ENCODE measurements at regions not wholly inside any gene's neighbourhood (a gene's known extent, or its start where the extent isn't known, plus 50 kb on each side); places are given as distances from the start of the nearest gene placed in this dataset.
"Not testable (repeated sequence)": the region's sequence is repeated elsewhere in the genome, so short reads cannot be mapped to it uniquely, and the experiment has no call there.

DNA sequence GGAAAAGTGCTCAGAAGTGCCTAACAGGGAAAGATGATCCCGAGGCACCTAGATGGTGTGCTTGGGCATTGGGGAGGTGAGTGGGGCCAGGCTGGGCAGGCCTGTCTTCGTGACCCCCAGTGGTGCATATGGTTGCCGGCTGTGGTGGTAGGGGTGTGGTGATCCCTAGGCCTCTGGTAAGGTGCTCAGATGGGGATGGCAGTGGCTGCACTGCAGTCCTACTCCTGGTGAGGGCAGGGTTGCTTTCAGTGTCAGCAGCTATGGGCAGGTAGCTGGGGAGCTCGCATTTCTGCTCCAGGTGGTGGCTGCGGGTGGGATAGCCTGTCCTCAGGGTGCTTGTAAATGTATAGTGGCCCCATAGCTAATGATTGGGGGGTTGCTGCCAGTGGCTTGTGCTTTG is 154.0 kb downstream of the RAMP3 start:
- ChIA-PET CTCF (no interaction called here), POLR2A (no interaction called here)
- Histone ChIP-seq H3K27ac (ENCODE audit: low read length) (no peak overlapping the region), H3K9me3 (ENCODE audit: control insufficient read depth, insufficient read depth, low read depth, low read length) (0 out of 2 replicates have a peak, but pooled peaks cover 2% of the 10 kb centered on the region), H3K4me3 (ENCODE audit: low read depth in 2 of 2, low read length in 2 of 2) (no peak overlapping the region), H3K27me3 (ENCODE audit: control insufficient read depth, insufficient read depth, low read length) (no peaks in the 10 kb centered on the region), H3K4me1 (ENCODE audit: control insufficient read depth, insufficient read depth, low read length) (no peaks in the 10 kb centered on the region), H3K36me3 (ENCODE audit: control insufficient read depth, insufficient read depth, low read length) (no peaks in the 10 kb centered on the region)
- BruUV-seq (replicated peaks), result no TSS peak
- intact Hi-C loops (cut with micrococcal nuclease; ENCODE audit: unreplicated experiment), result no loop called here
- DNase-seq (ENCODE audit: low read depth, low spot score) (no peak), ATAC-seq (no peak)
- in situ Hi-C loops (cut with HindIII; ENCODE audit: low pct_unique_long_range_greater_than_20kb, low sequenced_read_pairs), result no loop called here
- TF ChIP-seq TCF7L2 (IDR thresholded peaks at IDR 0.05; ENCODE audit: low read depth, low read length) (no peak), POLR2AphosphoS5 (IDR thresholded peaks at IDR 0.05; ENCODE audit: low read depth, low read length) (no peak), SIN3A (IDR thresholded peaks at IDR 0.05; ENCODE audit: borderline replicate concordance, insufficient read depth, low read depth, low read length) (no peak)
- TF ChIP-seq, protein P1, sequence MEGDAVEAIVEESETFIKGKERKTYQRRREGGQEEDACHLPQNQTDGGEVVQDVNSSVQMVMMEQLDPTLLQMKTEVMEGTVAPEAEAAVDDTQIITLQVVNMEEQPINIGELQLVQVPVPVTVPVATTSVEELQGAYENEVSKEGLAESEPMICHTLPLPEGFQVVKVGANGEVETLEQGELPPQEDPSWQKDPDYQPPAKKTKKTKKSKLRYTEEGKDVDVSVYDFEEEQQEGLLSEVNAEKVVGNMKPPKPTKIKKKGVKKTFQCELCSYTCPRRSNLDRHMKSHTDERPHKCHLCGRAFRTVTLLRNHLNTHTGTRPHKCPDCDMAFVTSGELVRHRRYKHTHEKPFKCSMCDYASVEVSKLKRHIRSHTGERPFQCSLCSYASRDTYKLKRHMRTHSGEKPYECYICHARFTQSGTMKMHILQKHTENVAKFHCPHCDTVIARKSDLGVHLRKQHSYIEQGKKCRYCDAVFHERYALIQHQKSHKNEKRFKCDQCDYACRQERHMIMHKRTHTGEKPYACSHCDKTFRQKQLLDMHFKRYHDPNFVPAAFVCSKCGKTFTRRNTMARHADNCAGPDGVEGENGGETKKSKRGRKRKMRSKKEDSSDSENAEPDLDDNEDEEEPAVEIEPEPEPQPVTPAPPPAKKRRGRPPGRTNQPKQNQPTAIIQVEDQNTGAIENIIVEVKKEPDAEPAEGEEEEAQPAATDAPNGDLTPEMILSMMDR (IDR thresholded peaks at IDR 0.05), result no peak
- TF ChIP-seq, protein P2, sequence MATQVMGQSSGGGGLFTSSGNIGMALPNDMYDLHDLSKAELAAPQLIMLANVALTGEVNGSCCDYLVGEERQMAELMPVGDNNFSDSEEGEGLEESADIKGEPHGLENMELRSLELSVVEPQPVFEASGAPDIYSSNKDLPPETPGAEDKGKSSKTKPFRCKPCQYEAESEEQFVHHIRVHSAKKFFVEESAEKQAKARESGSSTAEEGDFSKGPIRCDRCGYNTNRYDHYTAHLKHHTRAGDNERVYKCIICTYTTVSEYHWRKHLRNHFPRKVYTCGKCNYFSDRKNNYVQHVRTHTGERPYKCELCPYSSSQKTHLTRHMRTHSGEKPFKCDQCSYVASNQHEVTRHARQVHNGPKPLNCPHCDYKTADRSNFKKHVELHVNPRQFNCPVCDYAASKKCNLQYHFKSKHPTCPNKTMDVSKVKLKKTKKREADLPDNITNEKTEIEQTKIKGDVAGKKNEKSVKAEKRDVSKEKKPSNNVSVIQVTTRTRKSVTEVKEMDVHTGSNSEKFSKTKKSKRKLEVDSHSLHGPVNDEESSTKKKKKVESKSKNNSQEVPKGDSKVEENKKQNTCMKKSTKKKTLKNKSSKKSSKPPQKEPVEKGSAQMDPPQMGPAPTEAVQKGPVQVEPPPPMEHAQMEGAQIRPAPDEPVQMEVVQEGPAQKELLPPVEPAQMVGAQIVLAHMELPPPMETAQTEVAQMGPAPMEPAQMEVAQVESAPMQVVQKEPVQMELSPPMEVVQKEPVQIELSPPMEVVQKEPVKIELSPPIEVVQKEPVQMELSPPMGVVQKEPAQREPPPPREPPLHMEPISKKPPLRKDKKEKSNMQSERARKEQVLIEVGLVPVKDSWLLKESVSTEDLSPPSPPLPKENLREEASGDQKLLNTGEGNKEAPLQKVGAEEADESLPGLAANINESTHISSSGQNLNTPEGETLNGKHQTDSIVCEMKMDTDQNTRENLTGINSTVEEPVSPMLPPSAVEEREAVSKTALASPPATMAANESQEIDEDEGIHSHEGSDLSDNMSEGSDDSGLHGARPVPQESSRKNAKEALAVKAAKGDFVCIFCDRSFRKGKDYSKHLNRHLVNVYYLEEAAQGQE (IDR thresholded peaks at IDR 0.05; ENCODE audit: insufficient read depth in 1 of 2, low read depth in 2 of 2, low read length in 1 of 2), result no peak

DNA sequence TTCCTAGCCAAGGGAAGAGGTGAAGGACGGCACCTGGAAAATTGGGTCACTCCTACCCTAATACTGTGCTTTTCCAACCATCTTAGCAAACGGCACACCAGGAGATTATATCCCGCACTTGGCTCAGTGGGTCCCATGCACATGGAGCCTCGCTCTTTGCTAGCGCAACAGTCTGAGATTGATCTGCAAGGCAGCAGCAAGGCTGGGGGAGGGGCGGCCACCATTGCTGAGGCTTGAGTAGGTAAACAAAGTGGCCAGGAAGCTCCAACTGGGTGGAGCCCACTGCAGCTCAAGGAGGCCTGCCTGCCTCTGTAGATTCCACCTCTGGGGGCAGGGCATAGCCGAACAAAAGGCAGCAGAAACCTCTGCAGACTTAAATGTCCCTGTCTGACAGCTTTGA is 157.9 kb downstream of the RAMP3 start:
- H3K27ac ChIP-seq (ENCODE audit: low read length); H3K36me3 ChIP-seq (ENCODE audit: control insufficient read depth, insufficient read depth, low read length); H3K4me3 ChIP-seq (ENCODE audit: low read depth in 2 of 2, low read length in 2 of 2); DNase-seq (ENCODE audit: low read depth, low spot score); ATAC-seq; in situ Hi-C loops (cut with HindIII; ENCODE audit: low pct_unique_long_range_greater_than_20kb, low sequenced_read_pairs); H3K9me3 ChIP-seq (ENCODE audit: control insufficient read depth, insufficient read depth, low read depth, low read length); H3K4me1 ChIP-seq (ENCODE audit: control insufficient read depth, insufficient read depth, low read length); BruUV-seq (replicated peaks); H3K27me3 ChIP-seq (ENCODE audit: control insufficient read depth, insufficient read depth, low read length); CTCF ChIA-PET; intact Hi-C loops (cut with micrococcal nuclease; ENCODE audit: unreplicated experiment); POLR2A ChIA-PET: not testable (repeated sequence)

DNA sequence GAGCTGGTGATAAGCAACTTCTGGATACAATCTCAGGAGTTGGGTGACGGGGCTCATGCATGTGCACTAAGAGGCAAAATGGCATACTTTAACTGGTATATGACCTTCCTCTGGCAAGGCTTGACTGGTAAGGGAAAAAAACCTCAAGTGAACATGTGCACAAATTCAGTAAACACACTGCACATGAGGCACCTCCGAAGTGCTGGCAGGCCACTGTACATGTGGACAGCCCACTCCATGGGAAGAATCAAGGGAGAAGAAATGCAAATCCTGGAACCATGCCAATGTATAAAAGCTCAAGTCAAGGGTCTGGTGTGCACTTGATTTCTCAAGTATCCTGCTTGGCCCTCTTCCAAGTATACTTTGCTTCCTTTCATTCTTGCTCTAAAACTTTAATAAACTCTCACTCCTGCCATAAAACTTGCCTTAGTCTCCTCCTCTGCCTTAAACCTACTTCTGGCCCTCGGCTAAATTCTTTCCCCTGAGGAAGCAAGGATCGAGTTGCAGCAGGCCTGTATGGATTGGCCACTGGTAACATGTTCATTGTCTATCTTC is 167.2 kb downstream of the RAMP3 start:
- H3K27ac ChIP-seq (ENCODE audit: low read length), result no peak overlapping the region
- 0 out of 2 replicates have a peak, but pooled peaks cover under 1% of the 10 kb centered on the region for H3K27me3 ChIP-seq (ENCODE audit: control insufficient read depth, insufficient read depth, low read length)
- ATAC-seq (no peak), DNase-seq (ENCODE audit: low read depth, low spot score) (no peak)
- no peaks in the 10 kb centered on the region for H3K36me3 ChIP-seq (ENCODE audit: control insufficient read depth, insufficient read depth, low read length)
- in situ Hi-C loops (cut with HindIII; ENCODE audit: low pct_unique_long_range_greater_than_20kb, low sequenced_read_pairs) (no loop called here), intact Hi-C loops (cut with micrococcal nuclease; ENCODE audit: unreplicated experiment) (no loop called here)
- TF ChIP-seq, protein P1 (IDR thresholded peaks at IDR 0.05), result no peak
- TF ChIP-seq SIN3A (IDR thresholded peaks at IDR 0.05; ENCODE audit: borderline replicate concordance, insufficient read depth, low read depth, low read length) (no peak), TCF7L2 (IDR thresholded peaks at IDR 0.05; ENCODE audit: low read depth, low read length) (no peak), POLR2AphosphoS5 (IDR thresholded peaks at IDR 0.05; ENCODE audit: low read depth, low read length) (no peak)
- TF ChIP-seq, protein P2 (IDR thresholded peaks at IDR 0.05; ENCODE audit: insufficient read depth in 1 of 2, low read depth in 2 of 2, low read length in 1 of 2), result no peak
- H3K4me1 ChIP-seq (ENCODE audit: control insufficient read depth, insufficient read depth, low read length), result no peaks in the 10 kb centered on the region
- H3K9me3 ChIP-seq (ENCODE audit: control insufficient read depth, insufficient read depth, low read depth, low read length), result no peaks in the 10 kb centered on the region
- no peak overlapping the region for H3K4me3 ChIP-seq (ENCODE audit: low read depth in 2 of 2, low read length in 2 of 2)
- no TSS peak for BruUV-seq (replicated peaks)
- ChIA-PET POLR2A (no interaction called here), CTCF (no interaction called here)
